Mesendoderm (in vitro differentiated cells): ENCODE measurements at regions not wholly inside any gene's neighbourhood (a gene's known extent, or its start where the extent isn't known, plus 50 kb on each side); places are given as distances from the start of the nearest gene placed in this dataset.

ENCODE experiments used
- DNase-seq: peaks from one replicate; pipeline ENCODE4 v3.0.0; 2013
- H2AK5ac ChIP-seq: 2 replicates; pipeline ENCODE4 v1.6.1; 2013; ENCODE audit warnings: low read length, inconsistent platforms
- H2BK120ac ChIP-seq: 2 replicates; pipeline ENCODE4 v1.6.1; 2013; ENCODE audit warnings: low read depth, mild to moderate bottlenecking, low read length, moderate library complexity, mixed read lengths
- H2BK15ac ChIP-seq: replicated peaks from 2 replicates; pipeline ENCODE4 v1.6.1; 2013; ENCODE audit warnings: low read depth, mild to moderate bottlenecking, moderate library complexity
- H2BK5ac ChIP-seq: 2 replicates; pipeline ENCODE4 v1.6.1; 2013; ENCODE audit warnings: low read length, inconsistent platforms
- H3K18ac ChIP-seq: 2 replicates; pipeline ENCODE4 v1.6.1; 2013; ENCODE audit warnings: mild to moderate bottlenecking, low read length, mixed read lengths
- H3K23ac ChIP-seq: one replicate; pipeline ENCODE4 v1.6.1; 2013; ENCODE audit warnings: low read length
- H3K27ac ChIP-seq: 2 replicates; pipeline ENCODE4 v1.5.1; 2013; ENCODE audit warnings: low read depth, mild to moderate bottlenecking, inconsistent platforms, low read length, moderate library complexity
- H3K27me3 ChIP-seq: 2 replicates; pipeline ENCODE4 v1.6.1; 2013; ENCODE audit warnings: low read length, control low read depth, mild to moderate bottlenecking, inconsistent platforms; ENCODE audit not compliant: insufficient read depth, poor library complexity
- H3K36me3 ChIP-seq: 2 replicates; pipeline ENCODE4 v1.6.1; 2013; ENCODE audit warnings: low read length, inconsistent platforms; ENCODE audit not compliant: control insufficient read depth, insufficient read depth
- H3K4ac ChIP-seq: one replicate; pipeline ENCODE4 v1.6.1; 2013; ENCODE audit warnings: low read depth, mild to moderate bottlenecking, low read length, moderate library complexity
- H3K4me1 ChIP-seq: 2 replicates; pipeline ENCODE4 v1.6.1; 2013; ENCODE audit warnings: low read depth, low read length, inconsistent platforms; ENCODE audit not compliant: control insufficient read depth
- H3K4me2 ChIP-seq: 2 replicates; pipeline ENCODE4 v1.6.1; 2013; ENCODE audit warnings: low read length
- H3K4me3 ChIP-seq: 2 replicates; pipeline ENCODE4 v1.5.1; 2013; ENCODE audit warnings: mild to moderate bottlenecking, low read length
- H3K56ac ChIP-seq: one replicate; pipeline ENCODE4 v1.6.1; 2013; ENCODE audit warnings: low read length
- H3K79me1 ChIP-seq: 2 replicates; pipeline ENCODE4 v1.6.1; 2013; ENCODE audit warnings: low read length, inconsistent platforms
- H3K79me2 ChIP-seq: 2 replicates; pipeline ENCODE4 v1.6.1; 2013; ENCODE audit warnings: mild to moderate bottlenecking, low read length; ENCODE audit not compliant: control insufficient read depth, insufficient read depth
- H3K9ac ChIP-seq: 2 replicates; pipeline ENCODE4 v1.6.1; 2013; ENCODE audit warnings: low read length, inconsistent platforms
- H4K5ac ChIP-seq: one replicate; pipeline ENCODE4 v1.6.1; 2013; ENCODE audit warnings: low read length
- H4K8ac ChIP-seq: one replicate; pipeline ENCODE4 v1.6.1; 2013; ENCODE audit warnings: low read depth, mild to moderate bottlenecking, control low read depth, low read length, moderate library complexity
- WGBS: extraction: QIAGEN DNeasy Blood & Tissue Kit; methylation state at CpG from one replicate; pipeline ENCODE4 v1.1.7; 2013; ENCODE audit warnings: low lambda C conversion rate, missing lambda C conversion rate; ENCODE audit not compliant: insufficient coverage; ENCODE audit errors: extremely low coverage; 5-methylcytosine and 5-hydroxymethylcytosine counted together

DNA sequence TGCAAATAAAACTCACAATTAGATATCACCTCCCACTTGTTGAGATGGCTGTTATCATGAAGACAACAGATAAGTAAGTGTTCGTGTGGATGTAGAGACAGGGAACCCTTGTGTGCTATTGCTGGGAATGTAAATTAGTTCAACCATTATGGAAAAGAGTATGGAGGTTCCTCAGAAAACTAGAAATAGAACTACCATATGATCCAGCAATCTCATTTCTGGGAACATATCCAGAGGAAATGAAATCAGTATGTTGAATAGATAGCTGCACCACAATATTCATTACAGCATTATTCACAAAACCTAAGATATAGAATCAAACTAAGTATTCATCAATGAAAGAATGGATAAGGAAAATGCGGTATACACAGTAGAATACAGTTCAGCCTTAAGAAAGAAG lies 418.7 kb upstream of the CNTN6 start:
- Histone ChIP-seq H2BK15ac (no peak overlapping the region), H3K36me3 (no peaks in the 10 kb centered on the region), H4K8ac (no peak overlapping the region), H2BK120ac (no peak overlapping the region), H3K56ac (no peak overlapping the region), H2AK5ac (no peak overlapping the region), H3K27ac (no peak overlapping the region), H3K27me3 (no peaks in the 10 kb centered on the region), H2BK5ac (no peak overlapping the region), H3K23ac (no peak overlapping the region), H3K9ac (no peak overlapping the region), H3K79me1 (no peaks in the 10 kb centered on the region), H3K4ac (no peak overlapping the region), H3K4me3 (no peak overlapping the region), H3K4me2 (no peak overlapping the region), H4K5ac (no peak overlapping the region), H3K4me1 (no peaks in the 10 kb centered on the region), H3K79me2 (no peaks in the 10 kb centered on the region), H3K18ac (no peak overlapping the region)
- WGBS: no CpG with 5 or more reads among the region's 2 CpGs
- no peak for DNase-seq

DNA sequence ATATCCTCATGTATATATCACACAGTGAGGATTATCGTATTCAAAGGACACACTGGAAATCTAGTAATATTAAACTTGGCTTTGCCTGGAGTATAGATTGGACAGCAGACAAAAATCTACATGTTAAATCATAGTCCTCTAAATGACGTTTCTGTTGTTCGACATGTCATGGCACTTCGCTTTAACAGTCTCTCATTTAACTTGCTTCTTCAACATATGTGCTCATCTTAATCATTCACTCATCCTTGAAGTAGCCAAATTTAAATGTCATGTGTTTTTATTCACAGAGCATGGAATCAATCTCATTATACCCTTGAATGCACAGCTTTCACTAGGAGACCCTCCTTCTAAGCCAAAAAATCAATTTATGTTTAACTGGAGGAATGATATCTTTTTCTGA lies 417.0 kb upstream of the CNTN6 start:
- H3K27me3 ChIP-seq: no peaks in the 10 kb centered on the region
- no peak overlapping the region for H2BK5ac ChIP-seq
- no peaks in the 10 kb centered on the region for H3K79me2 ChIP-seq
- H3K23ac ChIP-seq: no peak overlapping the region
- H2BK15ac ChIP-seq: no peak overlapping the region
- no CpG with 5 or more reads among the region's 4 CpGs for WGBS
- no peak overlapping the region for H4K5ac ChIP-seq
- H4K8ac ChIP-seq: no peak overlapping the region
- H3K18ac ChIP-seq: no peak overlapping the region
- no peak for DNase-seq
- no peak overlapping the region for H3K9ac ChIP-seq
- H3K36me3 ChIP-seq: no peaks in the 10 kb centered on the region
- H3K27ac ChIP-seq: no peak overlapping the region
- no peaks in the 10 kb centered on the region for H3K4me1 ChIP-seq
- H3K4me3 ChIP-seq: no peak overlapping the region
- H3K79me1 ChIP-seq: no peaks in the 10 kb centered on the region
- H2AK5ac ChIP-seq: no peak overlapping the region
- H2BK120ac ChIP-seq: no peak overlapping the region
- no peak overlapping the region for H3K4ac ChIP-seq
- H3K4me2 ChIP-seq: no peak overlapping the region
- H3K56ac ChIP-seq: no peak overlapping the region

DNA sequence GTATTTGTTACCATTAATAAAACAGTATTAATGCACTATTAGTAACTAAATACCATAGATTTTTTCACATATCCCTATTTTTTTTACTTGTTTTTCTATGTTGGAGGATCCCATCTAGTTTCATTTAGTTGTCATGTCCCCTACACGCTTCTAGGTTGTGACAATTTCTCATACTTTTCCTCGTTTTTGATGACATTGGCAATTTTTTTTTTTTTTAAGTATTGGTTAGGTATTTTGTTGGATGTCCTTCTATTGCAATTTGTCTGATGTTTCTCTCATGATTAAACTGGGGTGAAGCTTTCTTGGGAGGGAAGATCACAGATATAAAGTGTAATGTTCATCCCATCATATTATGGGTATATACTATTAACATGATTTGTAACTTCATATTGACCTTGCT lies 409.1 kb upstream of the CNTN6 start:
- Histone ChIP-seq H2BK120ac (no peak overlapping the region), H3K18ac (no peak overlapping the region), H3K56ac (no peak overlapping the region), H4K8ac (no peak overlapping the region), H2BK15ac (no peak overlapping the region), H3K23ac (no peak overlapping the region), H4K5ac (no peak overlapping the region), H2AK5ac (no peak overlapping the region), H3K27ac (no peak overlapping the region), H3K27me3 (no peaks in the 10 kb centered on the region), H2BK5ac (no peak overlapping the region), H3K4me3 (no peak overlapping the region), H3K9ac (no peak overlapping the region), H3K79me1 (no peaks in the 10 kb centered on the region), H3K36me3 (no peaks in the 10 kb centered on the region), H3K79me2 (no peaks in the 10 kb centered on the region), H3K4me1 (no peaks in the 10 kb centered on the region), H3K4ac (no peak overlapping the region), H3K4me2 (no peak overlapping the region)
- no CpG with 5 or more reads among the region's 2 CpGs for WGBS
- no peak for DNase-seq

DNA sequence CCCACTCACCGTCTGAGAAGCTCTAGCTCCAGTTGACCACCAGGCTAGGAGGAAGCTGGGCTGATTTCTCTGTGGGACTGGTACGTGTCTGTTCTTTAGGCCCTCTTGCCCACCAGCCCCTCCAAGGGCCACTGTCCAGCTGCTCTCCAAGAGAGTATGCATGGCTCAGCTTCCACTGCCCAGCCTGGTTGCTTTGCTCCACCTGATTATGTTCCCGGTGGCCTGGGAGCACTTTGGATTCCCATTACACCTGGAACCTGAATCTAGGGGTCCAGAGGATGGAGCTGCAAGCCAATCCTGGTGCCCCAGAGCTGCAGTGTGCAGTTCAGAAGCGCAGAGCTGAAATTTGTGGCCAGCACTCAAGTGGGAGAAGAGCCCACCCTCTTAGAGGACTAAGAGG lies 402.1 kb upstream of the CNTN6 start:
- Histone ChIP-seq H3K23ac (no peak overlapping the region), H2AK5ac (no peak overlapping the region), H3K4me3 (no peak overlapping the region), H3K18ac (no peak overlapping the region), H2BK120ac (no peak overlapping the region), H3K79me2 (no peaks in the 10 kb centered on the region), H4K8ac (no peak overlapping the region), H3K9ac (no peak overlapping the region), H3K79me1 (no peaks in the 10 kb centered on the region), H2BK15ac (no peak overlapping the region), H3K27me3 (no peaks in the 10 kb centered on the region), H4K5ac (no peak overlapping the region), H3K4ac (no peak overlapping the region), H3K36me3 (no peaks in the 10 kb centered on the region), H3K27ac (no peak overlapping the region), H3K56ac (no peak overlapping the region), H2BK5ac (no peak overlapping the region), H3K4me1 (no peaks in the 10 kb centered on the region), H3K4me2 (no peak overlapping the region)
- no peak for DNase-seq
- no CpG with 5 or more reads among the region's 4 CpGs for WGBS

DNA sequence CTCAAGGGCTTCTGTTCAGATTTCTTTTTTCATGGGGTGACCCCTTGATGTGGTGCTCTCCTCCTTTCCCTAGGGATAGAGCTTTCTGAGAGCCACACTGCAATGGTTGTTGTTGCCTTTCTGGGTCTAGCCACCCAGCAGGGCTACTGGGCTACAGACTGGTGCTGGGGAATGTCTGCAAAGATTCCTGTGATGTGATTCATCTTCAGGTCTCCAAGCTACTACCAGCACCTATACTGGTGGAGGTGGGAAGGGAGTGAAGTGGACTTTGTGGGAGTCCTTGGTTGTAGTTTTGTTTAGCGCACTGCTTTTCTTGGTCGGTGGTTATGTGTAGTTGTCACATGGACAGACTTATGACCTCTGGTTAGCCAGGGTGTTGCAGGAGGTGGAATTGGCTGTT lies 392.3 kb upstream of the CNTN6 start:
- no CpG with 5 or more reads among the region's 2 CpGs for WGBS
- Histone ChIP-seq H3K4ac (no peak overlapping the region), H3K27ac (no peak overlapping the region), H4K8ac (no peak overlapping the region), H4K5ac (no peak overlapping the region), H2AK5ac (no peak overlapping the region), H3K79me2 (no peaks in the 10 kb centered on the region), H3K9ac (no peak overlapping the region), H3K27me3 (no peaks in the 10 kb centered on the region), H3K36me3 (no peaks in the 10 kb centered on the region), H2BK120ac (no peak overlapping the region), H3K4me2 (no peak overlapping the region), H3K4me1 (no peaks in the 10 kb centered on the region), H3K23ac (no peak overlapping the region), H3K79me1 (no peaks in the 10 kb centered on the region), H2BK15ac (no peak overlapping the region), H3K18ac (no peak overlapping the region), H2BK5ac (no peak overlapping the region), H3K56ac (no peak overlapping the region), H3K4me3 (no peak overlapping the region)
- DNase-seq: peak; percentile 22

DNA sequence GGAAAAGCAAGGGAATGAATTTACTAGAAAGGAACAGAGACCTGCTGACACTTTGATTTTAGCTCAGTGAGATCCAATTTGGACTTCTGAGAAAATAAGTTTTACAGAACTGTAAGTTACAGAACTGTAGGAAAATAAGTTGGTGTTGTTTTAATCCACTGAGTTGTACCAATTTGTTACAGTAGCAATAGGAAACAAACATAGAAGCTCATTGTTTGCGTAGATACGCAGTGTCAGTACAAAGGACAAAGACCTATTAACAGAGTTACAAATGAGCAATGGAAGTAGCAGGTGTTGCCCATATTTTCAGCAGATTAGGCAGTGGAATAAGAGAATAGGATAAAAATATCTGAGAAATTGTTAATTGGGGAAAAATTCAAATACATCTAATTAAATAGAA lies 385.8 kb upstream of the CNTN6 start:
- H2BK120ac ChIP-seq: no peak overlapping the region
- no peak overlapping the region for H3K4me2 ChIP-seq
- WGBS: no CpG with 5 or more reads among the region's 2 CpGs
- no peaks in the 10 kb centered on the region for H3K36me3 ChIP-seq
- H4K5ac ChIP-seq: no peak overlapping the region
- H3K4ac ChIP-seq: no peak overlapping the region
- H3K18ac ChIP-seq: no peak overlapping the region
- no peaks in the 10 kb centered on the region for H3K79me1 ChIP-seq
- H3K56ac ChIP-seq: no peak overlapping the region
- no peaks in the 10 kb centered on the region for H3K4me1 ChIP-seq
- no peak for DNase-seq
- H3K23ac ChIP-seq: no peak overlapping the region
- H3K27ac ChIP-seq: no peak overlapping the region
- no peak overlapping the region for H4K8ac ChIP-seq
- no peak overlapping the region for H3K9ac ChIP-seq
- H2BK15ac ChIP-seq: no peak overlapping the region
- no peaks in the 10 kb centered on the region for H3K27me3 ChIP-seq
- H3K79me2 ChIP-seq: no peaks in the 10 kb centered on the region
- H2AK5ac ChIP-seq: no peak overlapping the region
- H2BK5ac ChIP-seq: no peak overlapping the region
- H3K4me3 ChIP-seq: no peak overlapping the region
